GM18505 (cell line): ENCODE measurements at regions not wholly inside any gene's neighbourhood (a gene's known extent, or its start where the extent isn't known, plus 50 kb on each side); places are given as distances from the start of the nearest gene placed in this dataset.

ENCODE experiments used
- ATAC-seq: cut with Tn5 transposase; IDR thresholded peaks from one replicate; pipeline ENCODE4 v1.9.1; 2021; ENCODE audit not compliant: unreplicated experiment
- POLR2A ChIP-seq: IDR thresholded peaks from 4 replicates; pipeline ENCODE4 v1.6.1; 2011; ENCODE audit warnings: borderline replicate concordance; ENCODE audit not compliant: insufficient read depth, insufficient read length; ENCODE audit errors: extremely low read depth

DNA sequence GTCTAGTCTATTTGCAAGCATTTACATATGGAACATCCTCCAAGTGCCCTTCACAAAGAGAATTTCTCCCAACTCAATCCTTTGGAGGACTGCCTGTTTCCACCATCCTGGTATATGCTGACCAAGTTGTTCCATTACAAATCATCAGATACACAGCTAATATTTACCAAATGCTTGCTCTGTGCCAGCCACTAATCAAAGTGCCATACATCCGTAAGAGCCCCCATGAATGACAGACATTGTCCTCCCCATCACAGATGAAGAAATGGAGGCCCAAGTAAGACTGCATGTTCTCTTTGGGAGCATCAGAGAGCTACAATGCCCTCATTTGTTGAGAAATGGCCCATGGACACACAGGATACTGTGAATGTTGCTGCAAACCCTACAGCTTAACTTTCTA, 130.0 kb upstream of the BACE2 start:
- no peak for ATAC-seq
- no peak for TF ChIP-seq POLR2A

GRCh38 chr21:41043014-41043413, 124.9 kb upstream of the BACE2 start:
- TF ChIP-seq POLR2A = no peak
- ATAC-seq = no peak

GRCh38 chr21:41045534-41046268, 122.3 kb upstream of the BACE2 start:
- no peak for ATAC-seq
- TF ChIP-seq POLR2A = no peak

DNA sequence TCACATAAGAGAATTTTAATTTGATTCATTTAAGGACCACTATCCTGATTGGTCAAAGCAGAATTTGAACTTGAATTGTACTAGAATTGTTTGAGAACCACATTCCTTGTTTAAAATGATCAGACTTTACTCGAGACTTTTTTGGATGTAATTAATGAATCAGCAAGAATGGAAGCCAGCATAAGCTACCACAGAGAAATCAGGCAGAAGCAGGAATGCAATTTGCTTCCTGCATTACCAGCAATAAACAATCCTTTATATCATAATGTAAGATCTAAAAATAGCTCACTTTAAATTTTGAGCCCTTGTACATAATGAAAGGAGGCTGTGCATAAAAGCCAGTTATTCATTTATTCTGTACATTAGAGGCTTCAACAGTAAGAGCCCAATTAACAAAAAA, 119.8 kb upstream of the BACE2 start:
- TF ChIP-seq POLR2A = no peak
- no peak for ATAC-seq

DNA sequence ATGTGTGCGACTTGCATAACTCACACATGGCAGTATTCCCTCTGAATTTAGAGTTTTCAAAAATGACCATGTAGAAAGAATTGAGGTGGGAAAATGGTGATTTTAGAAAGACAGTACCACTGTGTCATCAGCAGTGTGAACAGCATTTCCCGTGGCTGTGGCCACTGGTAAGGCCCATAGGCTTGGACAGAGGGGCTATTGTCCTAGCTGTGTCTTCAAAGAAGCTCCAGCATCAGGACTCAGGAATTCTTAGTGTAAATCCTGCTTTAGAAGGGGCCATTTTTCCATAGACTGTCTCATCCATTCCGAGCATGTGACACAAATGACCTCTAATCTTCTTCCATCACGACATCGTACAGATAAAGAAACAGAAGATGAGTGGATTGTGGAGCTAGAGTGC, 119.3 kb upstream of the BACE2 start:
- no peak for TF ChIP-seq POLR2A
- no peak for ATAC-seq

GRCh38 chr21:41052820-41053555, 115.0 kb upstream of the BACE2 start:
- ATAC-seq = no peak
- TF ChIP-seq POLR2A = no peak

DNA sequence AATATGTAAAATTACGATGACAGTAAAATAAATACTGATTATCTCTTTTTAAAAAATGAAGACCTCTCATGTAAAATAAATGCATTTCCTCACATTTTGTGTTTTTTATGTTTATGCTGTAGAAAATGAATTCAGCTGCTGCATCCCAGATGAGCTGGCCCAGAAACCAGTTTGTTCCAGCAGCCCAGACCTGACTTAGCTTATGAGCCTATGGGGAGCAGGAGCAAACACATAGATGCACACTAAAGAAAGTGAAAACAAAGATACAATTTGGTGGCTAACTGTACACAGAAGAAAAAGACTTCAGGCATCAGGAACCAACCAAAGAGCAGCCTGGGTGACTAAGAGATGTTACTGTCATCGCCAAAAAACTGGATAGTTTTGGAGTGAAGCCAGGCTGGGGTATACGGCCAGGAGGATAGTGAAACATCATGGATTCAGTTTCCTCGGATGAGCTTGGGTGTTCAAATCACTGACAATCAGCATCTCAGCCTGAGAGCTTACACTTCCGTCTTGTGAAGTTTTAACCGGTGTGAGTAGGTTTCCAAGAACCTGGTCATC, 113.9 kb upstream of the BACE2 start:
- no peak for TF ChIP-seq POLR2A
- ATAC-seq = no peak

DNA sequence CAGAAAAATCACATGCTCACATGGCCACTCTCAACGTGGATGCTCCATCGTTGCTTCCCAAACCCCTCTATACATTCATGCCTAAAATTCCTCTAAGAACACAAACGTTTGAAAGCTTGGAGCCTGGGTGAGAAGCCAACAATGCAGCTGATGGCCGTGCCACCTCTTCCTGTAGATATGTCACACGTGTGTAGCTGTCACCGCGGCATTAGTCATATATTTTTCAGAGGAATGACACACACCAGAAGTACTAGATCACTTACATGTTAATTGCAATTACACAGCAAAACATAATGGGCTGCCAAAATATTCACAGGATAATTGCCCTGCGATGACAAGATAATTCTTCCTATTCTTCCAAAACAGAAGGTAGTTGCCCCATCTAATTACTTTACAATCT, 112.7 kb upstream of the BACE2 start:
- no peak for ATAC-seq

DNA sequence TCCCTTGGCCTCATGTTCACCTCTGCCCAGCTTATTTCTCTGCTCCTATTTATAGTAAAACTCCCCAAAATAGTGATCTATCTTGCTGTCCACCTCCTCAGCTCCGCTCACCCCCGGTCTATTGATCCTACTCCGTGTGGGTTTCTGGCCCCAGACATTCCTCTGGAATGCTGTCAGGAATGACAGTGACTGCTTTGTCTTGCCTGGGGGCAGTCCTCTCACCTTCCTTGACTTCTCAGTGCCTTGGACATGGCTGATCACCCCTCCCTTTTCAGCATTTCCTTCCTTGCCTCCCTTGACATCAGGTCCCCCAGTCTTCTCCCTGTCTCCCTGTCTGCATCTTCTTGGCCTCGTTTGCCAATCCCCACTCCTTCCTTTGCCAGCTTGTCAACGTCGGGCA, 108.1 kb upstream of the BACE2 start:
- ATAC-seq = no peak
- TF ChIP-seq POLR2A = no peak

More for the DNA sequence above, 112.7 kb upstream of the BACE2 start:
- no peak for TF ChIP-seq POLR2A

GRCh38 chr21:41061701-41062100, 106.3 kb upstream of the BACE2 start:
- TF ChIP-seq POLR2A = no peak
- ATAC-seq = no peak

DNA sequence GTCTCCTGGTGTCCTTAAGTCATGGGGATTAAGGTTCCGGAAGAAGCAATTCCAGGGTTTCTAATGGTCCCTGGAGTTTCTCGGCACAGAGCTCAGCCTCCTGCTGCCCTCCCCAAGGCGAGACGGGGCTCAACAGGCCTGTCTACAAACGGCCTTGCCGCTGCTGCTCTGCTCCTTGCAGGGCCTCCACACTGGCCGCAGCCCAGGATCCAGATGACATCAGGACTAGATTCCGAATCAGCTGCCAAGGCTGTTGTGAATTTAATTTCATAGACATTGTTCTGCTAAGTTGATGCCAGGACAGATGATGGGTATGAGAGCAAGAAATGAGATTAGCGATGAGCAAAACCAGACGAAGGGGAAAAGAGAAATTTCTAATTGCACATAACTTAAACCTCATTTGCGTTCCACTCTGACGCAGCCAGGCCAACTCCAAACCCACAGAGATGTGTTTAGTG, 103.6 kb upstream of the BACE2 start:
- ATAC-seq = no peak
- TF ChIP-seq POLR2A = no peak

GRCh38 chr21:41064951-41065350, 103.0 kb upstream of the BACE2 start:
- no peak for TF ChIP-seq POLR2A
- no peak for ATAC-seq

GRCh38 chr21:41065539-41065938, 102.4 kb upstream of the BACE2 start:
- no peak for ATAC-seq
- no peak for TF ChIP-seq POLR2A

- no peak for ATAC-seq
- no peak for TF ChIP-seq POLR2A
Measured at GRCh38 chr21:41066086-41066938, 101.6 kb upstream of the BACE2 start.

DNA sequence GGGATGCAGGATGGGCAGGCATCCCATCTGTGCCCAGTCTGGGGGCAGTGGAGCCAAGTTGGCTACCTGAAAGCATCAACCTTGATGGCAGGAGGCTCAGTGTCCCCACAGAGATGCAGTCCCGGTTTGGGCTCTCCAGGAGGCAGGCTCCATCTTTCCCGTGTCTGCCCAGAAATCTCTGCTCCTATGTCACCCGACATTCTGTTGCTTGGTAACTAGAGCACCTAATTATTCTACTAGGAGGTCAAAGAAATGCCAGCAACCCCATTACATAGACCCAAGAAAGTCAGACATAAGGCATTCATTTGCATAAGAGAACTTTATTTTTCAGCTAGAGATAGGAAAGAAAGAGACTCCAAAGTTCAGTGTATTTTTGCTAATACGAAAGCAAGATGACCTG, 100.3 kb upstream of the BACE2 start:
- ATAC-seq = no peak
- TF ChIP-seq POLR2A = no peak
